Fibroblast of lung (primary cell): ENCODE measurements at regions not wholly inside any gene's neighbourhood (a gene's known extent, or its start where the extent isn't known, plus 50 kb on each side); places are given as distances from the start of the nearest gene placed in this dataset.

Source experiments
- CTCF ChIP-seq, 2 donors: IDR thresholded peaks in 1 of 2; conservative IDR thresholded peaks in 1 of 2; 1 replicate in 1 of 2; 2 replicates in 1 of 2; pipeline ENCODE4 v1.5.1; 2011 to 2012; ENCODE audit warnings: low read length in 2 of 2, control low read depth in 1 of 2, inconsistent platforms in 1 of 2, low read depth in 1 of 2, mild to moderate bottlenecking in 1 of 2
- EZH2 ChIP-seq: IDR thresholded peaks from 2 replicates; pipeline ENCODE4 v1.5.1; 2012; ENCODE audit warnings: low read length, control low read depth, mild to moderate bottlenecking; ENCODE audit errors: missing control alignments

GRCh38 chr3:182138393-182138792 is 426.7 kb downstream of the SOX2 start:
- TF ChIP-seq CTCF (conservative IDR thresholded peaks at IDR 0.05 in 1 of 2, IDR thresholded peaks at IDR 0.05 in 1 of 2; ENCODE audit: low read depth in 1 of 2, low read length in 2 of 2) (no peak), EZH2 (no peak)
